Osteoblast (primary cell): ENCODE measurements at regions not wholly inside any gene's neighbourhood (a gene's known extent, or its start where the extent isn't known, plus 50 kb on each side); places are given as distances from the start of the nearest gene placed in this dataset.
"Not testable (repeated sequence)": the region's sequence is repeated elsewhere in the genome, so short reads cannot be mapped to it uniquely, and the experiment has no call there.

Experiments
- DNase-seq: peaks from one replicate; pipeline ENCODE4 v3.0.0; 2011; ENCODE audit warnings: low spot score, mixed read lengths; ENCODE audit not compliant: insufficient read length; ENCODE audit errors: missing footprints
- H2AFZ ChIP-seq: 2 replicates; pipeline ENCODE4 v1.6.0; 2011; ENCODE audit warnings: mild to moderate bottlenecking, low read length
- H3K27ac ChIP-seq: 2 replicates; pipeline ENCODE4 v1.5.1; 2011; ENCODE audit warnings: mild to moderate bottlenecking, low read depth, low read length, moderate library complexity
- H3K27me3 ChIP-seq: 2 replicates; pipeline ENCODE4 v1.6.0; 2012; ENCODE audit warnings: mild to moderate bottlenecking, control low read depth, inconsistent platforms, low read length, moderate library complexity; ENCODE audit not compliant: insufficient read depth
- H3K36me3 ChIP-seq: 2 replicates; pipeline ENCODE4 v1.5.1; 2011; ENCODE audit warnings: mild to moderate bottlenecking, low read length, control low read depth, moderate library complexity; ENCODE audit not compliant: insufficient read depth
- H3K4me1 ChIP-seq: 2 replicates; pipeline ENCODE4 v1.5.1; 2011; ENCODE audit warnings: mild to moderate bottlenecking, low read length, control low read depth, moderate library complexity; ENCODE audit not compliant: insufficient read depth
- H3K4me2 ChIP-seq: 2 replicates; pipeline ENCODE4 v1.6.0; 2011; ENCODE audit warnings: mild to moderate bottlenecking, low read length; ENCODE audit not compliant: insufficient read depth
- H3K4me3 ChIP-seq: fragments of 200-600 bp; sonication (generic); 3 replicates; pipeline ENCODE4 v1.5.1; 2012; ENCODE audit warnings: mild to moderate bottlenecking, low read length, inconsistent platforms; ENCODE audit not compliant: insufficient read depth
- H3K79me2 ChIP-seq: 2 replicates; pipeline ENCODE4 v1.6.0; 2012; ENCODE audit warnings: mild to moderate bottlenecking, low read length, control low read depth, inconsistent platforms; ENCODE audit not compliant: insufficient read depth
- H3K9me3 ChIP-seq: 2 replicates; pipeline ENCODE4 v1.5.1; 2011; ENCODE audit warnings: low read depth, low read length, control low read depth
- H4K20me1 ChIP-seq: 2 replicates; pipeline ENCODE4 v1.6.0; 2012; ENCODE audit warnings: mild to moderate bottlenecking, low read length, control low read depth; ENCODE audit not compliant: insufficient read depth
- TF ChIP-seq, protein P1 (sequence below): IDR thresholded peaks from 2 replicates; pipeline ENCODE4 v1.5.1; 2011; ENCODE audit warnings: mild to moderate bottlenecking, low read depth, low read length, moderate library complexity; ENCODE audit errors: extremely low read depth

DNA sequence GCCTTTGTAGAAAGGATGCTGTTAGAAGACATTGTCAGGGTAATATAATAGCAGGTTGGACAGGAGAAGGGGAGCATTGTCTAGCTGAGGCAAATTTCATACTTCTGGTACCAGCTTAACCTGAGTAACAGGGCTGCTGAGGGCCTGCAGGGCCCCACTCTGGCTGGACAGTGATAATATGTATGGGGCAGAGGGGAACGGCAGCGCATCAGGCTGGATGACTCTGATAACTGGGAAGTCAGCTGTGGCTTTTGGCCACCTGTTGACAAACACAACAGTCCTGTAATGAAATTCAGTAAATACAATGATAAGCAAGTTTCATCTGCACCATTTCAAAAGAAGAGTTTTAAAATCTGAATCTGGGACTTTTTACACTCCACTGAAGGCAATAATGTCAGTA lies 259.9 kb upstream of the CNR1 start:
- no peak for DNase-seq
- H2AFZ ChIP-seq, result no peak overlapping the region
- no peak overlapping the region for H3K4me2 ChIP-seq
- no peak overlapping the region for H3K4me3 ChIP-seq
- TF ChIP-seq, protein P1, sequence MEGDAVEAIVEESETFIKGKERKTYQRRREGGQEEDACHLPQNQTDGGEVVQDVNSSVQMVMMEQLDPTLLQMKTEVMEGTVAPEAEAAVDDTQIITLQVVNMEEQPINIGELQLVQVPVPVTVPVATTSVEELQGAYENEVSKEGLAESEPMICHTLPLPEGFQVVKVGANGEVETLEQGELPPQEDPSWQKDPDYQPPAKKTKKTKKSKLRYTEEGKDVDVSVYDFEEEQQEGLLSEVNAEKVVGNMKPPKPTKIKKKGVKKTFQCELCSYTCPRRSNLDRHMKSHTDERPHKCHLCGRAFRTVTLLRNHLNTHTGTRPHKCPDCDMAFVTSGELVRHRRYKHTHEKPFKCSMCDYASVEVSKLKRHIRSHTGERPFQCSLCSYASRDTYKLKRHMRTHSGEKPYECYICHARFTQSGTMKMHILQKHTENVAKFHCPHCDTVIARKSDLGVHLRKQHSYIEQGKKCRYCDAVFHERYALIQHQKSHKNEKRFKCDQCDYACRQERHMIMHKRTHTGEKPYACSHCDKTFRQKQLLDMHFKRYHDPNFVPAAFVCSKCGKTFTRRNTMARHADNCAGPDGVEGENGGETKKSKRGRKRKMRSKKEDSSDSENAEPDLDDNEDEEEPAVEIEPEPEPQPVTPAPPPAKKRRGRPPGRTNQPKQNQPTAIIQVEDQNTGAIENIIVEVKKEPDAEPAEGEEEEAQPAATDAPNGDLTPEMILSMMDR, result no peak
- H3K79me2 ChIP-seq, result no peaks in the 10 kb centered on the region
- no peaks in the 10 kb centered on the region for H3K27me3 ChIP-seq
- H3K27ac ChIP-seq, result no peak overlapping the region
- H3K4me1 ChIP-seq, result no peaks in the 10 kb centered on the region
- H3K36me3 ChIP-seq, result no peaks in the 10 kb centered on the region
- no peaks in the 10 kb centered on the region for H3K9me3 ChIP-seq
- H4K20me1 ChIP-seq, result no peaks in the 10 kb centered on the region

DNA sequence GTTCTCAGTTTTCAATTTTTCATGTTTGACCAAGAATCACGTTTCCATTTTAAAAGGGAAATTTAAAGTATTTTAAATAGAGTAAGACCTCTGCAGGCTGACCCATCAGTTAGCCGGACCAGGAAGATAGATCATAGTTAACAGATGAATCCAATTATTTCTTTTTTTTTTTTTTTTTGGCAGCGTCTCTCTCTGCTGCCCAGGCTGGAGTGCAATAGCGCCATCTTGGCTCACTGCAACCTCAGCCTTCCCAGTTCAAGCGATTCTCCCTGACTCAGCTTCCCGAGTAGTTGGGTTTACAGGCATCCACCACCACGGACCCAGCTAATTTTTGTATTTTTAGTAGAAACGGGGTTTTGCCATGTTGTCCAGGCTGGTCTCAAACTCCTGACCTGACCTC lies 256.7 kb upstream of the CNR1 start:
- Histone ChIP-seq H3K4me2 (no peak overlapping the region), H3K27me3 (no peaks in the 10 kb centered on the region), H3K9me3 (no peaks in the 10 kb centered on the region), H3K27ac (no peak overlapping the region), H3K36me3 (no peaks in the 10 kb centered on the region), H4K20me1 (no peaks in the 10 kb centered on the region), H3K4me1 (no peaks in the 10 kb centered on the region), H3K4me3 (no peak overlapping the region), H3K79me2 (no peaks in the 10 kb centered on the region), H2AFZ (no peak overlapping the region)
- TF ChIP-seq, protein P1, result peak; percentile 12
- no peak for DNase-seq

GRCh38 chr6:88420967-88421488 lies 254.9 kb upstream of the CNR1 start:
- DNase-seq, H3K4me2 ChIP-seq, H3K9me3 ChIP-seq, H3K27ac ChIP-seq, H3K79me2 ChIP-seq, H4K20me1 ChIP-seq, H3K36me3 ChIP-seq, H3K27me3 ChIP-seq, H3K4me1 ChIP-seq, H2AFZ ChIP-seq, H3K4me3 ChIP-seq: not testable (repeated sequence)

DNA sequence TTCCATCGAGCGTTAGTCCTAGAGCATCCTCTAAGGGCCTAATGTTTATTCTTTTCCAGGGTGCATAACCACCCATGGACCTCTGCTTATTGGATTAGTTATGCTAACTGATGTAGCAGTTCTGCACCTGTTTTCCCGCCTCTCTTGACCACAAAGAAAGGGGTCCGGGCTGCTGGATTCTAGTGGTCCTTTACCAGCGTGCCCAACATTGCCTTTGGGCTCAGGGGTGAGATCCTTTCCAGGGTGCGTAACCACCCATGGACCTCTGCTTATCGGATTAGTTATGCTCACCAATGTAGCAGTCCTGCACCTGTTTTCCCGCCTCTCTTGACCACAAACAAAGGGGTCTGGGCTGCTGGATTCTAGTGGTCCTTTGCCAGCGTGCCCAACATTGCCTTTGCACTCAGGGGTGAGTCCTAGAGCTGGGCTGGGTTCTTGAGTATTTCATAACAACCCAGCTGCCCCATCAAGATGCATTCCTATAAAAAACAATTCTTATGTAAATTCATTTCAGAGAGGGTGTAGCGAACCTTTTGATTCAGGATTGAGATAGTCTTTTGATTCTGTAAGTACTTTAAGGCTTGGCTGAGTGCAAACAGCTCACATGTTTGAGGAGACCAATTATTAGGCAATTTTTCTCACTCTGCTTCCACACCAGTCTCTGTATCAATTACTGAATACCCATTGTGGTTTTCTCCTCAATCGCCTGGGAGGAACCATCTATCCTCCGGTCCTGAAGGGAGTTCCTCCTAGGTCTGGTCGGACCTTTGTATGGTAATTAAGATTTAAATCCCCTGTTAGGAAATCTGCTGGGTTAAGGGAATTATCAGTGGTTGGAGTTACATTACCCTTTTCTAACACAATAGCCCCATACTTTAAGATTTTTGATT lies 253.0 kb upstream of the CNR1 start:
- H3K27me3 ChIP-seq, H3K9me3 ChIP-seq, H2AFZ ChIP-seq, H3K36me3 ChIP-seq, H3K27ac ChIP-seq, H3K4me2 ChIP-seq, DNase-seq, H3K4me3 ChIP-seq, H3K79me2 ChIP-seq, H3K4me1 ChIP-seq, H4K20me1 ChIP-seq: not testable (repeated sequence)

DNA sequence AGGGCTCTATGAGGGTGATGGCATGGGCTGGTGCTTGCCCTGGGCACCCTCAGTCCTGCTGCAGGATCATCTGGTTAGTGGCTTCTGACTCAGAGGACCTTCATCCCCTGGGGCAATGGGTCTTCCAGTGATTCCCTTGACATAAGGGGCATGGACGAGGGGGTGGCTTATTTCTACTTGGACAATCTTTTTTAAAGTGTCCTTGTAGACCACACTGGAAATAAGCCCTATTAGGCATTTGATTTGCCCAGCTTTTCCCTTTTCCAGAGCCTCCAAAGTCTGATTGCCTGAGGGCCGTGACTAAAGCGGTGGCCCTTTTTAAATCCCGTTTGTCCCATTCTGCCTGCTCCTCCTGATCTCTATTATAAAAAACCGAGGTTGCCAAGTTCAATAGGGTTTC lies 251.2 kb upstream of the CNR1 start:
- not testable (repeated sequence) for H3K36me3 ChIP-seq

More for the DNA sequence above, 251.2 kb upstream of the CNR1 start:
- H3K9me3 ChIP-seq, H3K4me2 ChIP-seq, H3K27me3 ChIP-seq, H3K4me3 ChIP-seq, H3K4me1 ChIP-seq, H3K27ac ChIP-seq, H3K79me2 ChIP-seq, DNase-seq, H4K20me1 ChIP-seq, H2AFZ ChIP-seq: not testable (repeated sequence)
